ENCODE measurements at regions not wholly inside any gene's neighbourhood (a gene's known extent, or its start where the extent isn't known, plus 50 kb on each side); places are given as distances from the start of the nearest gene placed in this dataset.

GRCh38 chr3:144112036-144112435, 140.4 kb downstream of the DIPK2A start:
- TF ChIP-seq CTCF (IDR thresholded peaks at IDR 0.05) (no peak), POLR2A (IDR thresholded peaks at IDR 0.05) (no peak)
